DOHH2 (cell line): ENCODE measurements at regions not wholly inside any gene's neighbourhood (a gene's known extent, or its start where the extent isn't known, plus 50 kb on each side); places are given as distances from the start of the nearest gene placed in this dataset.

Source experiments
- H3F3A ChIP-seq: fragments of 200-600 bp; sonication (generic), shearing (Covaris generic); 2 replicates; pipeline ENCODE4 v1.6.0; 2016; ENCODE audit warnings: antibody characterized with exemption, mild to moderate bottlenecking; ENCODE audit not compliant: control insufficient read depth, insufficient read depth
- H3K27ac ChIP-seq: fragments of 200-600 bp; sonication (generic); 2 replicates; pipeline ENCODE4 v1.5.1; 2014; ENCODE audit warnings: low read depth, mild to moderate bottlenecking, low read length, moderate library complexity
- H3K27me3 ChIP-seq: fragments of 200-600 bp; sonication (generic); 2 replicates; pipeline ENCODE4 v1.6.1; 2014; ENCODE audit warnings: mild to moderate bottlenecking, low read length, mixed read lengths; ENCODE audit not compliant: control insufficient read depth
- H3K36me3 ChIP-seq: fragments of 200-600 bp; sonication (generic); 2 replicates; pipeline ENCODE4 v1.6.1; 2014; ENCODE audit warnings: mild to moderate bottlenecking, low read length, moderate library complexity, mixed read lengths; ENCODE audit not compliant: control insufficient read depth
- H3K4me1 ChIP-seq: fragments of 200-600 bp; sonication (generic); 2 replicates; pipeline ENCODE4 v1.6.1; 2014; ENCODE audit warnings: mild to moderate bottlenecking, low read length, mixed read lengths; ENCODE audit not compliant: control insufficient read depth
- H3K4me2 ChIP-seq: fragments of 200-600 bp; sonication (generic); 2 replicates; pipeline ENCODE4 v1.6.0; 2014; ENCODE audit warnings: mild to moderate bottlenecking, low read length, moderate library complexity
- H3K4me3 ChIP-seq: fragments of 200-600 bp; sonication (generic); 2 replicates; pipeline ENCODE4 v1.5.1; 2014; ENCODE audit warnings: mild to moderate bottlenecking, low read length, mixed read lengths
- H3K79me2 ChIP-seq: fragments of 200-600 bp; sonication (generic); 2 replicates; pipeline ENCODE4 v1.6.1; 2014; ENCODE audit warnings: mild to moderate bottlenecking, low read length, mixed read lengths; ENCODE audit not compliant: control insufficient read depth
- H3K9me2 ChIP-seq: fragments of 200-600 bp; sonication (generic); replicated peaks from 2 replicates; pipeline ENCODE4 v1.6.1; 2014; ENCODE audit warnings: mild to moderate bottlenecking, low read length, mixed read lengths; ENCODE audit not compliant: control insufficient read depth
- H3K9me3 ChIP-seq: fragments of 200-600 bp; sonication (generic); 2 replicates; pipeline ENCODE4 v1.6.1; 2014; ENCODE audit warnings: antibody characterized with exemption, low read length, mixed read lengths; ENCODE audit not compliant: control insufficient read depth, insufficient read depth
- H4K20me1 ChIP-seq: fragments of 200-600 bp; sonication (generic); 2 replicates; pipeline ENCODE4 v1.6.0; 2014; ENCODE audit warnings: low read depth, mild to moderate bottlenecking, antibody characterized with exemption, low read length, moderate library complexity; ENCODE audit not compliant: control insufficient read depth, insufficient read depth
- CTCF ChIP-seq: fragments of 200-600 bp; sonication (generic); IDR thresholded peaks from one replicate; pipeline ENCODE4 v1.5.1; 2014; ENCODE audit warnings: antibody characterized with exemption, mild to moderate bottlenecking, low read depth, low read length; ENCODE audit not compliant: poor library complexity, severe bottlenecking
- EZH2phosphoT487 ChIP-seq: fragments of 200-600 bp; sonication (generic); IDR thresholded peaks from 2 replicates; pipeline ENCODE4 v1.6.1; 2017; ENCODE audit warnings: borderline replicate concordance, mild to moderate bottlenecking, antibody characterized with exemption, low read length, moderate library complexity, mixed read lengths

GRCh38 chr1:10911490-10912166 is 100.8 kb upstream of the TARDBP start:
- no peak overlapping the region for H3K27ac ChIP-seq
- H3K4me2 ChIP-seq = no peak overlapping the region
- no peaks in the 10 kb centered on the region for H3K9me2 ChIP-seq
- TF ChIP-seq EZH2phosphoT487 (no peak), CTCF (no peak)
- no peaks in the 10 kb centered on the region for H3F3A ChIP-seq
- H3K79me2 ChIP-seq = no peaks in the 10 kb centered on the region
- H3K36me3 ChIP-seq = no peaks in the 10 kb centered on the region
- peaks cover 7% of the 10 kb centered on the region for H3K4me1 ChIP-seq
- no peaks in the 10 kb centered on the region for H3K9me3 ChIP-seq
- no peaks in the 10 kb centered on the region for H4K20me1 ChIP-seq
- no peak overlapping the region for H3K4me3 ChIP-seq
- peaks cover 6% of the 10 kb centered on the region; the same call in 1 of the 2 replicates for H3K27me3 ChIP-seq

- Histone ChIP-seq H4K20me1 (no peaks in the 10 kb centered on the region), H3K27ac (no peak overlapping the region), H3K79me2 (no peaks in the 10 kb centered on the region), H3F3A (no peaks in the 10 kb centered on the region), H3K4me3 (no peak overlapping the region), H3K9me2 (no peaks in the 10 kb centered on the region), H3K9me3 (no peaks in the 10 kb centered on the region), H3K36me3 (no peaks in the 10 kb centered on the region), H3K4me2 (no peak overlapping the region), H3K4me1 (peaks cover 7% of the 10 kb centered on the region), H3K27me3 (peaks cover 2% of the 10 kb centered on the region; the same call in 1 of the 2 replicates)
- TF ChIP-seq EZH2phosphoT487 (no peak), CTCF (no peak)
Observed at GRCh38 chr1:10912441-10912840, 100.0 kb upstream of the TARDBP start.

DNA sequence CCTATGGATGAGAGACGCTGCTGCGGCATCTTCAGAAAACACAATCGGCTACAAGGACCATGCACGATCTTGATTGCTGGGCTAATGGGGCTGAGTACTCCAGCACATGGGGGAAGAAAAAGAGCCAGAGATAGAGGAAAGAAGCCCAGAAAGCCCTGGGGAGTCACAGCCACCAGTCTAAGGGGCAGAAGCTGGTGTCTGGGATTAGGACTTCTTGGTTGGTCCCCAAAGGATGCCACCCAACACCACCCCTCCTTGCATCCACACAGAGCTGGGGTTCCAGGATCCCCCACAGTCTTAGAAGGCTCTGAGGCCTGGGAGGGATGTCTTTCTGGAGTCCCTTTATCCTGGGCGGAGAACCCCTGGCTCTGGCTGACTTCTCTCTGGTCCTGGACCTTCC is 98.4 kb upstream of the TARDBP start:
- Histone ChIP-seq H3K27ac (no peak overlapping the region), H3K36me3 (no peaks in the 10 kb centered on the region), H4K20me1 (no peaks in the 10 kb centered on the region), H3K79me2 (no peaks in the 10 kb centered on the region), H3K4me3 (no peak overlapping the region), H3K4me1 (peaks cover 16% of the 10 kb centered on the region), H3F3A (no peaks in the 10 kb centered on the region), H3K9me3 (no peaks in the 10 kb centered on the region), H3K9me2 (no peaks in the 10 kb centered on the region), H3K4me2 (no peak overlapping the region), H3K27me3 (peaks cover 2% of the 10 kb centered on the region; the same call in 1 of the 2 replicates)
- TF ChIP-seq CTCF = no peak
